ENCODE measurements at regions not wholly inside any gene's neighbourhood (a gene's known extent, or its start where the extent isn't known, plus 50 kb on each side); places are given as distances from the start of the nearest gene placed in this dataset.

DNA sequence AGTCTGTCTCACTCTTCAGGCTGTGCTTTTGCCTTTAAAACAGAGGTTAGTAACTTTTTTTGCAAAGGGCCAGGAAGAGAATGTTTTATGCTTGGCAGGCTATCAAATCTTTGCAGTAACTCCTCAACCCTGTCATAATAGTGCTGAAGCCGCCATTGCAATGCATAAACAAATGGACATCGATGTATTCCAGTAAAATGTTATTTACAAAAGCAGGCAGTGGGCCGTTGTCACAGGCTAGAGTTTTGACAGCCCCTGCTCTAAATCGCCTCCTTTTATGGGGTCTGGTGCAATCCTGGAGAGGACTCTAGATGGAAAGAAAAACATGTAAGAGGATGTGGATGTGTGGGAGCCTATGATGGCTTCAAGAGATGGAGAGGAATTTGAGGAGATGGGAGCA is 568.3 kb downstream of the TYW1 start:
- TF ChIP-seq EZH2 (optimal IDR thresholded peaks at IDR 0.05; ENCODE audit: low read depth, low read length), result no peak
- TF ChIP-seq CTCF (IDR thresholded peaks at IDR 0.05; ENCODE audit: low read length), result no peak
- TF ChIP-seq EZH2phosphoT487 (IDR thresholded peaks at IDR 0.05; ENCODE audit: low read length), result no peak
